IPS DF 4.7 (cell line): ENCODE measurements at regions not wholly inside any gene's neighbourhood (a gene's known extent, or its start where the extent isn't known, plus 50 kb on each side); places are given as distances from the start of the nearest gene placed in this dataset.
"Not testable (repeated sequence)": the region's sequence is repeated elsewhere in the genome, so short reads cannot be mapped to it uniquely, and the experiment has no call there.

Source experiments
- DNase-seq: peaks from one replicate; pipeline ENCODE4 v3.0.0-alpha.2; 2013; ENCODE audit warnings: low spot score; ENCODE audit errors: extremely low read depth

GRCh38 chr1:187513190-187513589 is 684.4 kb downstream of the PLA2G4A start:
- DNase-seq = no peak

DNA sequence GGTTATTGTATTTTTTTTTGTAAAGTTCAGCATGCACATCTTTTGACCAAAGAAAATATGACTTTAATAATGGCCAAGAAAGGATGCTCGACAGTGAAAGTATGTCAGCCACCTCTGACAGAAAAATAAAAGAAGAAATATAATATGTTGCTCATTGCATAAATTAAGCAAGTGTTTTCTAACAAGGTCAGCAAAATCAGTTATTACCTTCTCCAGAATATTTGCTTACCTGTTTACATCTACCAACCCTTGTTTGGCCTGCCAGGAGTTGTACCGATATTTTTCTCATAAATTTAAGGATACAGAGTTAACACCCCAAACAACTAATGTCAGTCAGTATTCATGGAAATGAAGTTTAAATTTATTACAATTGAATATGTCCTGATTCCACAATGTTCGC is 685.4 kb downstream of the PLA2G4A start:
- DNase-seq = no peak

GRCh38 chr1:187516874-187517273 is 688.1 kb downstream of the PLA2G4A start:
- no peak for DNase-seq

GRCh38 chr1:187517546-187517945 is 688.8 kb downstream of the PLA2G4A start:
- no peak for DNase-seq

- no peak for DNase-seq
Observed at GRCh38 chr1:187527346-187527745, 698.6 kb downstream of the PLA2G4A start.

GRCh38 chr1:187537936-187538335 is 709.2 kb downstream of the PLA2G4A start:
- DNase-seq = no peak

DNA sequence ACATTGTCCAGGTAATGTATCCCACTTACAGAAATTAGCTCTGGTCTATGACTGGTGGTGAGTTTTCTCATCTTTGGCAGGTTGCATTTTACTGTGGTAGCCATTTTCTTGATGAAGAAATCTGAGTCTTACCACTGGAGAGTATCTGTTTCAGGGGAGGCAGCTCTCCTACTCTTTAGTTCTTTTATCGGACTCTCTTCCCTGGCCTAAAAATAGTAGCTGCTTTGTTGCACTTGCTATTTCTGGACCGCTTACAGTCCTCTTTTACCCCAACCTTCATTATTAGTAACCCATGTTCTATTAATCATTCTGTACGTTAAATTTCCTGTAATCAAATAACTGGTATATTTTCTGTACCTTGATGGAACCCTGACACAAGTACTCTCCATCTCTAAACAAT is 720.8 kb downstream of the PLA2G4A start:
- no peak for DNase-seq

- DNase-seq = no peak
Observed at GRCh38 chr1:187551061-187551460, 722.3 kb downstream of the PLA2G4A start.

GRCh38 chr1:187563191-187563590 is 734.4 kb downstream of the PLA2G4A start:
- DNase-seq = no peak

- no peak for DNase-seq
Observed at GRCh38 chr1:187566354-187566753, 737.6 kb downstream of the PLA2G4A start.

GRCh38 chr1:187568067-187568466 is 739.3 kb downstream of the PLA2G4A start:
- no peak for DNase-seq

DNA sequence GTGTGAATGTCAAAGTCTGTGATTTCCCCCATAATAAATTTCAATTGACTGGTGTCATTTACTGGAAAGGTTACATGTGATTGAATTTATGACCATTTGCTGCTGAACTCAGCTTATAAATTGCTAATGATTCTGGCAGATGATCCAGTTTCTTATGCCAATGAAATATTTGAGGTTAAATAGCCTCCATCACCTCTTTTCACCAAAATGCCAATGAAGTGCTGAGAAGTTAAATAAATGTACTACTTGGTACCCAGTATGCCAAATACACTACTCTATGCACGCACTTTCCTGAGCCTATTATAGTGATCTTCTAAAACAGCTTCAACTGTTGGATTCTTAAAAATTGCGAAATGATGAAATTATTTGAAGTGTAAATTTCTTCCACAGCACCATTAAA is 741.4 kb downstream of the PLA2G4A start:
- no peak for DNase-seq

DNA sequence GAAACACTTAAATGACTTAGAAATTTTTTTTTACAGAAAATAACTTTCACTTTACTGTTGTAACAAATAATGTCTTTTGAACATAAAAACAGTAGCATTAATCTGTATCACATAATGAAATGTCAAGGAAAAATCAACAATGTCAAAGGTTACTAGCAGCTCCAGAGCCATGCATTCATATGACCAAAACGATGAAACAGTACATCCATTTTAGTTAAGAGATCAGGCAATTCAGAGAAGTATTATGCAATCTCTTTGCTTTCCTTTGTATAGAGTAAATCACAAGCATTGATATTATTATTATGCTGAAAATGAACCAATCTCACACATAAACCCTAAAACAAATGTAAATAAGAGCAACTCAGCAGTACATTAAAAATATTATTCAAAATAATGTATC is 748.9 kb downstream of the PLA2G4A start:
- DNase-seq = no peak

- DNase-seq = no peak
Observed at GRCh38 chr1:187588917-187589316, 760.2 kb downstream of the PLA2G4A start.

DNA sequence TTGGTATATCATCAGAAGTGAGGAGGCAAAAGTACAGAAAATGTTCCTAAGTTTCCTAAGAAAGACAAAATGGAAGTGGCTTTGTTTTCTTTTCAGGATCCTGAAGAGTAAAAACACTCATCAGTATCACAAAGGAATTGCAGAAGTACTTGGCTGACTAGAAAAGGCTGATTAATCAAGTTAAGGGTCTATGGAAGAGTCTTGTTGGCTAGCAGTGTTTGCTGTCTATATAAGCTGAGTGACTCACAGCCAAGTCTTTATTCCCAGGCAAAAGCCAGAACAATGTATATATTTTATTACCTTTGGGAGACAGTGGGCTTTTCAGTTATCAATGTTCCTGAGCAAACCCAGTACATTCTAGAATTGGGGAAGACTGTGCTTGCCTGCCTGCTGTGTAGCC is 777.0 kb downstream of the PLA2G4A start:
- DNase-seq = no peak

DNA sequence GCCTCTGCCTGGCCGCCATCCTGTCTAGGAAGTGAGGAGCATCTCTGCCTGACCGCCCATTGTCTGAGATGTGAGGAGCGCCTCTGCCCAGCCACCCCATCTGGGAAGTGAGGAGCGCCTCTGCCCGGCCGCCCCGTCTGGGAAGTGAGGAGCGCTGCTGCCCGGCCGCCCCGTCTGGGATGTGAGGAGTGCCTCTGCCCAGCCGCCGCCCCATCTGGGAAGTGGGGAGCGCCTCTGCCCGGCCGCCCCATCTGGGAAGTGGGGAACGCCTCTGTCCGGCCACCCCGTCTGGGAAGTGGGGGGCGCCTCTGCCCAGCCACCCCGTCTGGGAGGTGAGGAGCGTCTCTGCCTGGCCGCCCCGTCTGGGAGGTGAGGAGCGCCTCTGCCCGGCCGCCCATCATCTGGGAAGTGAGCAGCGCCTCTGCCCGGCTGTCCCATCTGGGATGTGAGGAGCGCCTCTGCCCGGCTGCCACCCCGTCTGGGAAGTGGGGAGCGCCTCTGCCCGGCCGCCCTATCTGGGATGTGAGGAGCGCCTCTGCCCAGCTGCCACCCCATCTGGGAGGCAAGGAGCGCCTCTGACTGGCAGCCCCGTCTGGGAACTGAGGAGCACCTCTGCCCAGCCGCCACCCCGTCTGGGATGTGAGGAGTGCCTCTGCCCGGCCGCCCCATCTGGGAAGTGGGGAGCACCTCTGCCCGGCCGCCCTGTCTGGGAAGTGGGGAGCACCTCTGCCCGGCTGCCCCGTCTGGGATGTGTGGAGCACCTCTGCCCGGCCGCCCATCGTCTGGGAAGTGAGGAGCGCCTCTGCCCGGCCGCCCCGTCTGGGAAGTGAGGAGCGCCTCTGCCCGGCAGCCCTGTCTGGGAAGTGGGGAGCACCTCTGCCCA is 787.3 kb downstream of the PLA2G4A start:
- not testable (repeated sequence) for DNase-seq

- not testable (repeated sequence) for DNase-seq
Observed at GRCh38 chr1:187616830-187617229, 788.1 kb downstream of the PLA2G4A start.

DNA sequence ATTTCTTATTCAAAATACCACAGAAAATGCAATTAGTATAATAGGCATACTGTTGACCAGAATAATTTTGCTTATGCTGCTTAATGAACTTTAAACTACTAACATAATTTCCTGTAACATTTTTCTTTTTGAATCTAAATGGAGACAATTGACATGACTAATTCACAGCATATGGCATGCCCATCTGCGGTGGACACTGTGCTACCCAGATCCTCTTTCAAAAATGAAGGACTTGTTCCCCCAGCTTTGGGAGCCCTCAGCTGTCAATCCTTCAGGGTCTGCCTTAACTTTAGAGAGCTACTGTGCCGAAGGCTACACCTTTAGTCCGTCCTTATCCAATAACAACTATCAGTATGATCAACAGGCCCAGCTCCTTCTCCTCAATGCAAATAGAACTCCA is 789.0 kb downstream of the PLA2G4A start:
- no peak for DNase-seq

GRCh38 chr1:187619175-187619574 is 790.4 kb downstream of the PLA2G4A start:
- DNase-seq = no peak

DNA sequence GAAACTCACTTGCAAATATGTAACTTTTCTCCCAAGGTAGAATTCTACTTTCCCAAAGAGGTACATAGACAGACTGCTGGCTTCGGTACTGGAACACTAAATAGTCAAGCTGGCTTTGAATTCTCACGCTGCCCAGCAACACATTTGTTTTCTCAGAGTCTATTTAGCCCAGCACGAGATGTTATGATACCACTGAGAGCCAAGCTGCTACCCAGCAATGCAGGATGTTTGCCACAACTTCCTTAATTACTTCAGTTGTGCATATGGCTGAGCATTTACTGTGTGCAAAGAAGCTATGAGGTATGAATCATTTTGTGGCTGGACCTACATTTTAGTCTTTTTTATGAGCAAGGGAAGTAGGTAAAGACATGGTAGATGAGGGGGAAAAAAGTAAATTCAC is 793.2 kb downstream of the PLA2G4A start:
- DNase-seq = no peak

- no peak for DNase-seq
Observed at GRCh38 chr1:187622545-187622944, 793.8 kb downstream of the PLA2G4A start.

DNA sequence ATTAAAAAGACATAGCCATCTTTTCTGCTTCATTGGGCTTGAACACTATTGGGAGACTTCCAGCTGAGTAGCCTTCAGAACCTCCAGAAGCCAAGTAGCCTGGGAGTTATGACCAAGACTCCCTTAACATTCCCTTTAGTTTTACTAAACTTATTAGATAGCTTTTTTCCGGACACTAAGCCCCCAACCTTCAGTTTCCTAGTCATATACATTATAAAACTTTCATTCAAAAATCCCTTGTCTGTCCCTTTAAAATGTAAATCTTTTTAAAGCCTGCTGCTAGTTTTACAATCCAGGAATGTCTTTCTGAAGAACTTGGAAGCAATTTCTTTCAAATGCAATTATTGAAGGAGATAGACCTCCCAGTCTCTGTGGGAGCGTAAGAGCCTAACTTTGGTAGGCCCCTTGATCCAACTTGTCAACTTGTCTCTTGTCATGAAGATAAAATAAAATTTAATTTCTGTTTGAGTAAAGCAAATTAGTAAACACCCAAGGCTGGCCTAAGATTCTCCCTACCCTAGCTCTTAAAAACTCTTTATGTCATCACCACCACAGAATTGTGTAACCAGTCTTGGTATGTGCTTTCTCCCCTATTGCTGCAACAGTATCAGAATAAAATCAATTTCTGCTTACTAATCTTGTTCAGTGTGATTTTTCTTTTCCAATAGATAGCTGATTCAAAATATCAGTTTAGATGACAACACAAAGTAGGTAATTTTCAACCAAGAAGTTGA is 796.2 kb downstream of the PLA2G4A start:
- peak; percentile 49 for DNase-seq

- DNase-seq = no peak
Observed at GRCh38 chr1:187626056-187626455, 797.3 kb downstream of the PLA2G4A start.
